DND-41 (cell line): ENCODE measurements at regions not wholly inside any gene's neighbourhood (a gene's known extent, or its start where the extent isn't known, plus 50 kb on each side); places are given as distances from the start of the nearest gene placed in this dataset.

ENCODE experiments used
- ATAC-seq: fragments of 200-7000 bp; cut with Tn5 transposase; 3 replicates; pipeline ENCODE4 v1.9.1; 2021; ENCODE audit warnings: low read depth; ENCODE audit not compliant: insufficient read depth
- DNase-seq: peaks from one replicate; pipeline ENCODE4 v3.0.0-alpha.2; 2020
- H2AFZ ChIP-seq: 2 replicates; pipeline ENCODE4 v1.6.0; 2012; ENCODE audit warnings: low read depth, low read length
- H3K27ac ChIP-seq: 2 replicates; pipeline ENCODE4 v1.5.1; 2012; ENCODE audit warnings: low read length, inconsistent platforms
- H3K27me3 ChIP-seq: fragments of 200-600 bp; sonication (generic); 2 replicates; pipeline ENCODE4 v1.6.0; 2012; ENCODE audit warnings: low read length, mild to moderate bottlenecking, inconsistent platforms; ENCODE audit not compliant: insufficient read depth, poor library complexity
- H3K36me3 ChIP-seq: 2 replicates; pipeline ENCODE4 v1.5.1; 2012; ENCODE audit warnings: low read length, inconsistent platforms; ENCODE audit not compliant: insufficient read depth
- H3K4me1 ChIP-seq: 2 replicates; pipeline ENCODE4 v1.5.1; 2012; ENCODE audit warnings: mild to moderate bottlenecking, low read length; ENCODE audit not compliant: insufficient read depth
- H3K4me2 ChIP-seq: 2 replicates; pipeline ENCODE4 v1.6.0; 2012; ENCODE audit warnings: mild to moderate bottlenecking, moderate library complexity, low read length, inconsistent platforms; ENCODE audit not compliant: insufficient read depth
- H3K4me3 ChIP-seq, 2 experiments: fragments of 200-600 bp in 1 of 2; shearing (Covaris generic) in 1 of 2; 2 replicates each; pipeline ENCODE4 v1.5.1; 2012 to 2016; ENCODE audit warnings: inconsistent platforms in 2 of 2, low read length in 2 of 2, mild to moderate bottlenecking in 2 of 2, low read depth in 1 of 2, moderate library complexity in 1 of 2
- H3K79me2 ChIP-seq: 2 replicates; pipeline ENCODE4 v1.6.0; 2012; ENCODE audit warnings: low read length, inconsistent platforms; ENCODE audit not compliant: insufficient read depth
- H3K9ac ChIP-seq: 2 replicates; pipeline ENCODE4 v1.6.0; 2012; ENCODE audit warnings: low read depth, mild to moderate bottlenecking, inconsistent platforms, low read length, moderate library complexity
- H3K9me3 ChIP-seq: 2 replicates; pipeline ENCODE4 v1.5.1; 2012; ENCODE audit warnings: low read length, moderate library complexity, mild to moderate bottlenecking, inconsistent platforms; ENCODE audit not compliant: insufficient read depth, severe bottlenecking
- H4K20me1 ChIP-seq: 2 replicates; pipeline ENCODE4 v1.6.0; 2012; ENCODE audit warnings: low read length; ENCODE audit not compliant: insufficient read depth
- EZH2 ChIP-seq: IDR thresholded peaks from 3 replicates; pipeline ENCODE4 v1.6.1; 2012; ENCODE audit warnings: borderline replicate concordance, low read depth, mild to moderate bottlenecking, moderate library complexity, low read length, inconsistent platforms; ENCODE audit not compliant: severe bottlenecking
- TF ChIP-seq, protein P1 (sequence below): IDR thresholded peaks from 2 replicates; pipeline ENCODE4 v1.5.1; 2012; ENCODE audit warnings: borderline replicate concordance, low read length, moderate library complexity, mild to moderate bottlenecking; ENCODE audit not compliant: poor library complexity, severe bottlenecking; ENCODE audit errors: extremely low read depth

DNA sequence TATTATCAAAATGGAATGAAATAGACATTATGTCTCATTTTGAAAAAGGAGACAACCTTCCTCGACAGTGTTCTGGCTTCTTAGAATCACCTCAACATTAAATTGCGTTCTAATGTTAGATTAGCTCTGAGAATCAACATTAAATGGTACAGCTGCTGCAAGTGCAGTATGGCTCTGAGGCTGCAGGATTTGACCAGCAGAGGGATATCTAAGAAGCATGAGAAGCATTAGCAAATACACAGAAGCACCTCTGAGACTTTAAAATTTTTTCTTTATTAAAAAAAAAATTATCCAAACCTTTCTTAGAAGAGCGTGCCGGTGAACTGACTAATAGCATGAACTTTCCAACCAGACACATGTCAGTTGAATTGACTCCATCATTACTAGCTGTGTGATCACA lies 253.4 kb upstream of the LRIG3 start:
- no peak overlapping the region for H3K9ac ChIP-seq
- H2AFZ ChIP-seq, result no peak overlapping the region
- peaks cover 2% of the 10 kb centered on the region for H3K27me3 ChIP-seq
- DNase-seq (no peak), ATAC-seq (no peak)
- H4K20me1 ChIP-seq, result no peaks in the 10 kb centered on the region
- TF ChIP-seq, protein P1, sequence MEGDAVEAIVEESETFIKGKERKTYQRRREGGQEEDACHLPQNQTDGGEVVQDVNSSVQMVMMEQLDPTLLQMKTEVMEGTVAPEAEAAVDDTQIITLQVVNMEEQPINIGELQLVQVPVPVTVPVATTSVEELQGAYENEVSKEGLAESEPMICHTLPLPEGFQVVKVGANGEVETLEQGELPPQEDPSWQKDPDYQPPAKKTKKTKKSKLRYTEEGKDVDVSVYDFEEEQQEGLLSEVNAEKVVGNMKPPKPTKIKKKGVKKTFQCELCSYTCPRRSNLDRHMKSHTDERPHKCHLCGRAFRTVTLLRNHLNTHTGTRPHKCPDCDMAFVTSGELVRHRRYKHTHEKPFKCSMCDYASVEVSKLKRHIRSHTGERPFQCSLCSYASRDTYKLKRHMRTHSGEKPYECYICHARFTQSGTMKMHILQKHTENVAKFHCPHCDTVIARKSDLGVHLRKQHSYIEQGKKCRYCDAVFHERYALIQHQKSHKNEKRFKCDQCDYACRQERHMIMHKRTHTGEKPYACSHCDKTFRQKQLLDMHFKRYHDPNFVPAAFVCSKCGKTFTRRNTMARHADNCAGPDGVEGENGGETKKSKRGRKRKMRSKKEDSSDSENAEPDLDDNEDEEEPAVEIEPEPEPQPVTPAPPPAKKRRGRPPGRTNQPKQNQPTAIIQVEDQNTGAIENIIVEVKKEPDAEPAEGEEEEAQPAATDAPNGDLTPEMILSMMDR, result no peak
- TF ChIP-seq EZH2, result no peak
- no peaks in the 10 kb centered on the region for H3K4me1 ChIP-seq
- H3K27ac ChIP-seq, result no peak overlapping the region
- H3K4me2 ChIP-seq, result no peak overlapping the region
- H3K9me3 ChIP-seq, result no peaks in the 10 kb centered on the region
- no peaks in the 10 kb centered on the region for H3K79me2 ChIP-seq
- H3K4me3 ChIP-seq, result no peak overlapping the region
- H3K36me3 ChIP-seq, result no peaks in the 10 kb centered on the region

DNA sequence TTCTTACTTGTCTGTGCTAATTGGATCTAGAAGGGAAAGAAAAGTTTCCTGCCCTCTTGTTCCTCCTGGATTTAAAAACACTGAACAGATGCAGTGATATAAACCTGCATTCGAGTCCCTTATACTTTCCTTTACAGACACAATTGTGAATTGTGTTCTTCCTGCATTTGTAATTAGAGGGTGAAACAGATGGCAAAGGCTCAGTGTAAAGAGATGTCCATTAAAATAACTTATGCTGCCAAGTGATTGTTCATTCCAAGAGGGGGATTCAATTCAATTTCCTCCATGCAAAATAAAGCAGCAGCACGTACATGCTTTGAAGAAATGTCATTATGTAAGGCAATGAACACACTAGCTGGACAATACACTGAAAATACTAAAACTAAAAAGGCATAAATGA lies 248.3 kb upstream of the LRIG3 start:
- H2AFZ ChIP-seq, result no peak overlapping the region
- no peaks in the 10 kb centered on the region for H4K20me1 ChIP-seq
- no peak overlapping the region for H3K9ac ChIP-seq
- no peaks in the 10 kb centered on the region for H3K9me3 ChIP-seq
- TF ChIP-seq, protein P1, result no peak
- TF ChIP-seq EZH2, result no peak
- ATAC-seq (no peak), DNase-seq (no peak)
- no peaks in the 10 kb centered on the region for H3K4me1 ChIP-seq
- H3K27ac ChIP-seq, result no peak overlapping the region
- no peak overlapping the region for H3K4me3 ChIP-seq
- peaks cover 13% of the 10 kb centered on the region for H3K27me3 ChIP-seq
- H3K4me2 ChIP-seq, result no peak overlapping the region
- H3K79me2 ChIP-seq, result no peaks in the 10 kb centered on the region
- H3K36me3 ChIP-seq, result no peaks in the 10 kb centered on the region

- no peak overlapping the region for H3K4me3 ChIP-seq
- no peak for TF ChIP-seq EZH2
- TF ChIP-seq, protein P1, result no peak
- no peaks in the 10 kb centered on the region for H3K36me3 ChIP-seq
- no peaks in the 10 kb centered on the region for H4K20me1 ChIP-seq
- H3K9me3 ChIP-seq, result no peaks in the 10 kb centered on the region
- DNase-seq (no peak), ATAC-seq (no peak)
- H3K4me1 ChIP-seq, result no peaks in the 10 kb centered on the region
- H3K27me3 ChIP-seq, result peaks cover 13% of the 10 kb centered on the region
- no peaks in the 10 kb centered on the region for H3K79me2 ChIP-seq
- no peak overlapping the region for H3K4me2 ChIP-seq
- no peak overlapping the region for H3K27ac ChIP-seq
- H2AFZ ChIP-seq, result no peak overlapping the region
- H3K9ac ChIP-seq, result no peak overlapping the region
Observed at GRCh38 chr12:59166457-59166856, 246.2 kb upstream of the LRIG3 start.
